ENCODE measurements at regions not wholly inside any gene's neighbourhood (a gene's known extent, or its start where the extent isn't known, plus 50 kb on each side); places are given as distances from the start of the nearest gene placed in this dataset.

DNA sequence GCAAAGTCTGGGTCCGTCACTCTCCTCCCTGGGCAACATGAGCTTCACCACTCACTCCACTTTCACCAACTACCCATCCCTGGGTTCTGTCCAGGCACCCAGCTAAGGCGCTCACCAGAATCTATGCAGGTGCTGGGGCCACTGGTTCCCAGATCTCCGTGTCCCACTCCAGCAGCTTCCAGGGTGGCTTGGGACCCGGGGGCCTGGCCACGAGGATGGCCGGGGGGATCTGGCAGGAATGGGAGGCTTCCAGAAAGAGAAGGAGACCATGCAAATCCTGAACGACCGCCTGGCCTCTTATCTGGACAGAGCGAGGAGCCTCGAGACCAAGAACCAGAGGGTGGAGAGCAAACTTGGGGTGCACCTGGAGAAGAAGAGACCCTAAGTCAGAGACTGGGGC is 1611.0 kb upstream of the ACO1 start:
- no peak overlapping the region for H3K4me3 ChIP-seq
- H3K27me3 ChIP-seq = no peaks in the 10 kb centered on the region
- no peak for ATAC-seq
- DNase-seq = peak in 1 of 5 donors; percentile 38
- TF ChIP-seq, protein P1, sequence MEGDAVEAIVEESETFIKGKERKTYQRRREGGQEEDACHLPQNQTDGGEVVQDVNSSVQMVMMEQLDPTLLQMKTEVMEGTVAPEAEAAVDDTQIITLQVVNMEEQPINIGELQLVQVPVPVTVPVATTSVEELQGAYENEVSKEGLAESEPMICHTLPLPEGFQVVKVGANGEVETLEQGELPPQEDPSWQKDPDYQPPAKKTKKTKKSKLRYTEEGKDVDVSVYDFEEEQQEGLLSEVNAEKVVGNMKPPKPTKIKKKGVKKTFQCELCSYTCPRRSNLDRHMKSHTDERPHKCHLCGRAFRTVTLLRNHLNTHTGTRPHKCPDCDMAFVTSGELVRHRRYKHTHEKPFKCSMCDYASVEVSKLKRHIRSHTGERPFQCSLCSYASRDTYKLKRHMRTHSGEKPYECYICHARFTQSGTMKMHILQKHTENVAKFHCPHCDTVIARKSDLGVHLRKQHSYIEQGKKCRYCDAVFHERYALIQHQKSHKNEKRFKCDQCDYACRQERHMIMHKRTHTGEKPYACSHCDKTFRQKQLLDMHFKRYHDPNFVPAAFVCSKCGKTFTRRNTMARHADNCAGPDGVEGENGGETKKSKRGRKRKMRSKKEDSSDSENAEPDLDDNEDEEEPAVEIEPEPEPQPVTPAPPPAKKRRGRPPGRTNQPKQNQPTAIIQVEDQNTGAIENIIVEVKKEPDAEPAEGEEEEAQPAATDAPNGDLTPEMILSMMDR (IDR thresholded peaks at IDR 0.05) = no peak
- no peak for TF ChIP-seq POLR2A (IDR thresholded peaks at IDR 0.05)
- H3K27ac ChIP-seq = no peak overlapping the region
- no peaks in the 10 kb centered on the region for H3K4me1 ChIP-seq
- no peaks in the 10 kb centered on the region for H3K36me3 ChIP-seq
- WGBS, 4 donors = 87 to 94% (median 90%) methylated on average over 8 to 10 of the region's 10 CpGs
- intact Hi-C loops (cut with DNase I) = loop anchor here in 1 of 10 donors (10.0 kb wide), 1 partner anchor 51 kb away; no protein-coding TSS in a partner anchor
- H3K9me3 ChIP-seq = peaks cover 0 to 9% (median 0%) of the 10 kb centered on the region in 12 donors

DNA sequence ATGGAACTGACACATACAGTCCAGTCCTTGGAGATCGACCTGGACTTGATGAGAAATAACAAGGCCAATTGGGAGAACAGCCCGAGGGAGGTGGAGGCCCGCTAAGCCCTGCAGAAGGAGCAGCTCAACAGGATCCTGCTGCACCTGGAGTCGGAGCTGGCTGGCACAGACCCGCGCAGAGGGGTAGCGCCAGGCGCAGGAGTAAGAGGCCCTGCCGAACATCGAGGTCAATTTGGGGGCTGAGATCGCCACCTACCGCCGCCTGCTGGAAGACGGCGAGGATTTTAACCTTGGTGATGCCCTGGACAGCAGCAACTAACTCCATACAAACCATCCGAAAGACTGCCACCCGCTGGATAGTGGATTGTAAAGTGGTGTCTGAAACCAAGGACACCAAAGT is 1610.1 kb upstream of the ACO1 start:
- ATAC-seq (no peak), DNase-seq (peak in 1 of 5 donors; percentile 20)
- 53 to 82% (median 68%) methylated on average over 17 of the region's 17 CpGs for WGBS, 4 donors
- no peak overlapping the region for H3K27ac ChIP-seq
- TF ChIP-seq POLR2A (IDR thresholded peaks at IDR 0.05) = no peak
- TF ChIP-seq, protein P1 (IDR thresholded peaks at IDR 0.05) = no peak
- no peak overlapping the region for H3K4me3 ChIP-seq
- intact Hi-C loops (cut with DNase I) = loop anchor here in 1 of 10 donors (10.0 kb wide), 1 partner anchor 50 kb away; no protein-coding TSS in a partner anchor
- H3K4me1 ChIP-seq = no peaks in the 10 kb centered on the region
- no peaks in the 10 kb centered on the region for H3K27me3 ChIP-seq
- H3K36me3 ChIP-seq = no peaks in the 10 kb centered on the region
- peaks cover 0 to 9% (median 0%) of the 10 kb centered on the region in 12 donors for H3K9me3 ChIP-seq

DNA sequence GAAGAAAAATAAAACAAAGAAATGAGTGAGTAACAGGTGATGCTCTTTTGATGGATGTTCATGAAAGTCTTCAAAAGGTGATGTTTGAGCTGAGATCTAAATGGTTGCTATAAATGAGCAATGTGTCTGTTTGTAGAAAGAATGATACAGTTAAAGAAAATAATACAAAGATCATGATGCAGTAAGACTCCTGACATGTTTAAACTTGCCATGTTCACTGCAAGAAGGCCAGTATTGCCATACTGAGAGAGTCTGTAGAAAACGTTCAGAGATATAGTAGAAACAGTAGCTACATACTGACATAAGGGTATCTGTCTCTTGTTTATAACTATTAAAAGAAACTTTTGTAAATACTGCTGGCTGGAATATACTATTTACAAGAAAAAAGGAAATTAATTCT is 1609.2 kb upstream of the ACO1 start:
- TF ChIP-seq, protein P1 (IDR thresholded peaks at IDR 0.05) = no peak
- no peak for TF ChIP-seq POLR2A (IDR thresholded peaks at IDR 0.05)
- DNase-seq (no peak), ATAC-seq (no peak)
- H3K4me1 ChIP-seq = no peaks in the 10 kb centered on the region
- no peak overlapping the region for H3K4me3 ChIP-seq
- 28 to 50% (median 40%) methylated on average over 1 of the region's 1 CpG for WGBS, 4 donors
- no peaks in the 10 kb centered on the region for H3K27me3 ChIP-seq
- intact Hi-C loops (cut with DNase I) = loop anchor here in 1 of 10 donors (10.0 kb wide), 1 partner anchor 50 kb away; no protein-coding TSS in a partner anchor
- H3K27ac ChIP-seq = no peak overlapping the region
- no peaks in the 10 kb centered on the region for H3K36me3 ChIP-seq
- H3K9me3 ChIP-seq = peaks cover 0 to 9% (median 0%) of the 10 kb centered on the region in 12 donors

DNA sequence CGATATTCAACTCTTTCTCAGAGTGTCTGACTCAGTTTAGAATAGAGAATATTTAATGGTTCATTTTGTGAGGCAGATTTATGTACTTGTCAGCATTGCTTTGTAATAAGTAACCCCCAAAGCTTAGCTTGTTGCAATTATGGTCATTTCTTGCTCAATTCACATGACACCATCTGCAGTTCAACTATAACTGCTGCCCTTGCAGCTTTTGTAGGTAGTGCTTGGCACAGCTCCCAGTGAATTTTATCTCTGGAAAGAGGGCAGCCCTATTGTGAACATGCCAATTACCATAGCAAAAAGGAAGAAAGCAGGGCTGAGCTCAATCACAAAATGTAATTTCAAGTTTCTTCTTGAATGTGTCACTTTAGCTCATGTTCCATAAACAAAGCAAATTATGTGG is 1587.7 kb upstream of the ACO1 start:
- Histone ChIP-seq H3K27ac (no peak overlapping the region), H3K4me3 (no peak overlapping the region), H3K27me3 (no peaks in the 10 kb centered on the region), H3K36me3 (no peaks in the 10 kb centered on the region), H3K9me3 (no peaks in the 10 kb centered on the region), H3K4me1 (no peaks in the 10 kb centered on the region)
- DNase-seq (no peak), ATAC-seq (no peak)
- 80 to 86% (median 86%) methylated on average over 1 of the region's 1 CpG for WGBS, 4 donors
- intact Hi-C loops (cut with DNase I) = no loop called here
- TF ChIP-seq, protein P1 (IDR thresholded peaks at IDR 0.05) = no peak
- no peak for TF ChIP-seq POLR2A (IDR thresholded peaks at IDR 0.05)
